GM19023 (cell line): ENCODE measurements at regions not wholly inside any gene's neighbourhood (a gene's known extent, or its start where the extent isn't known, plus 50 kb on each side); places are given as distances from the start of the nearest gene placed in this dataset.
"Not testable (repeated sequence)": the region's sequence is repeated elsewhere in the genome, so short reads cannot be mapped to it uniquely, and the experiment has no call there.

ENCODE experiments used
- ATAC-seq: cut with Tn5 transposase; IDR thresholded peaks from one replicate; pipeline ENCODE4 v1.9.1; 2021; ENCODE audit warnings: mild to moderate bottlenecking, moderate library complexity; ENCODE audit not compliant: unreplicated experiment

- ATAC-seq = no peak
These were observed 147.6 kb downstream of the KBTBD8 start for GRCh38 chr3:67145738-67146137.

- no peak for ATAC-seq
These were observed 156.3 kb downstream of the KBTBD8 start for GRCh38 chr3:67154429-67154828.

- no peak for ATAC-seq
These were observed 169.4 kb downstream of the KBTBD8 start for GRCh38 chr3:67167481-67167880.

- no peak for ATAC-seq
These were observed 173.7 kb downstream of the KBTBD8 start for GRCh38 chr3:67171841-67172240.

- not testable (repeated sequence) for ATAC-seq
These were observed 175.0 kb downstream of the KBTBD8 start for GRCh38 chr3:67173130-67173529.

GRCh38 chr3:67176396-67176795 lies 178.3 kb downstream of the KBTBD8 start:
- ATAC-seq = no peak

GRCh38 chr3:67192466-67192865 lies 194.4 kb downstream of the KBTBD8 start:
- ATAC-seq = no peak

- ATAC-seq = no peak
These were observed 198.6 kb downstream of the KBTBD8 start for GRCh38 chr3:67196677-67197076.

GRCh38 chr3:67198374-67198773 lies 200.3 kb downstream of the KBTBD8 start:
- ATAC-seq = no peak

GRCh38 chr3:67200618-67201017 lies 202.5 kb downstream of the KBTBD8 start:
- no peak for ATAC-seq

GRCh38 chr3:67201026-67201425 lies 202.9 kb downstream of the KBTBD8 start:
- ATAC-seq = no peak

GRCh38 chr3:67202053-67202452 lies 203.9 kb downstream of the KBTBD8 start:
- no peak for ATAC-seq

GRCh38 chr3:67204951-67205350 lies 206.8 kb downstream of the KBTBD8 start:
- ATAC-seq = no peak

GRCh38 chr3:67215690-67216089 lies 217.6 kb downstream of the KBTBD8 start:
- ATAC-seq = no peak

GRCh38 chr3:67227030-67227429 lies 228.9 kb downstream of the KBTBD8 start:
- no peak for ATAC-seq

GRCh38 chr3:67228136-67228535 lies 230.0 kb downstream of the KBTBD8 start:
- no peak for ATAC-seq

GRCh38 chr3:67232642-67233041 lies 234.5 kb downstream of the KBTBD8 start:
- no peak for ATAC-seq

- no peak for ATAC-seq
These were observed 241.2 kb downstream of the KBTBD8 start for GRCh38 chr3:67239353-67239752.

- ATAC-seq = no peak
These were observed 243.0 kb downstream of the KBTBD8 start for GRCh38 chr3:67241084-67241483.

GRCh38 chr3:67244130-67244529 lies 246.0 kb downstream of the KBTBD8 start:
- no peak for ATAC-seq

- no peak for ATAC-seq
These were observed 247.4 kb downstream of the KBTBD8 start for GRCh38 chr3:67245545-67245944.

GRCh38 chr3:67248726-67249125 lies 250.6 kb downstream of the KBTBD8 start:
- ATAC-seq = no peak

GRCh38 chr3:67252906-67253305 lies 254.8 kb downstream of the KBTBD8 start:
- ATAC-seq = not testable (repeated sequence)
